ENCODE measurements at regions not wholly inside any gene's neighbourhood (a gene's known extent, or its start where the extent isn't known, plus 50 kb on each side); places are given as distances from the start of the nearest gene placed in this dataset.

GRCh38 chr18:73446502-73446901 lies 578.7 kb upstream of the NETO1 start:
- no peak for DNase-seq

GRCh38 chr18:73431620-73432019 lies 563.8 kb upstream of the NETO1 start:
- WGBS (ENCODE audit: insufficient coverage, low lambda C conversion rate) = no CpG with 5 or more reads among the region's 1 CpG
- Histone ChIP-seq H3K4me1 (ENCODE audit: control insufficient read depth, insufficient read depth, low read length) (no peaks in the 10 kb centered on the region), H3K27me3 (ENCODE audit: control insufficient read depth, insufficient read depth, low read length) (no peaks in the 10 kb centered on the region)

More at GRCh38 chr18:73446502-73446901, 578.7 kb upstream of the NETO1 start:
- Histone ChIP-seq H3K36me3 (ENCODE audit: control insufficient read depth, insufficient read depth, low read length) (no peaks in the 10 kb centered on the region), H3K9me3 (ENCODE audit: control insufficient read depth, low read depth, low read length) (no peaks in the 10 kb centered on the region), H3K27ac (ENCODE audit: low read length) (no peak overlapping the region), H3K4me3 (ENCODE audit: low read length) (no peak overlapping the region), H3K4me1 (ENCODE audit: control insufficient read depth, insufficient read depth, low read length) (no peaks in the 10 kb centered on the region), H3K27me3 (ENCODE audit: control insufficient read depth, insufficient read depth, low read length) (no peaks in the 10 kb centered on the region)
- no CpG with 5 or more reads among the region's 4 CpGs for WGBS (ENCODE audit: insufficient coverage, low lambda C conversion rate)

GRCh38 chr18:73421010-73421409 lies 553.2 kb upstream of the NETO1 start:
- DNase-seq = no peak
- Histone ChIP-seq H3K36me3 (ENCODE audit: control insufficient read depth, insufficient read depth, low read length) (no peaks in the 10 kb centered on the region), H3K9me3 (ENCODE audit: control insufficient read depth, low read depth, low read length) (no peaks in the 10 kb centered on the region), H3K27me3 (ENCODE audit: control insufficient read depth, insufficient read depth, low read length) (no peaks in the 10 kb centered on the region), H3K4me3 (ENCODE audit: low read length) (no peak overlapping the region), H3K4me1 (ENCODE audit: control insufficient read depth, insufficient read depth, low read length) (no peaks in the 10 kb centered on the region), H3K27ac (ENCODE audit: low read length) (no peak overlapping the region)

More at GRCh38 chr18:73431620-73432019, 563.8 kb upstream of the NETO1 start:
- Histone ChIP-seq H3K27ac (ENCODE audit: low read length) (no peak overlapping the region), H3K36me3 (ENCODE audit: control insufficient read depth, insufficient read depth, low read length) (no peaks in the 10 kb centered on the region), H3K9me3 (ENCODE audit: control insufficient read depth, low read depth, low read length) (no peaks in the 10 kb centered on the region), H3K4me3 (ENCODE audit: low read length) (no peak overlapping the region)
- DNase-seq = no peak

- no peak for DNase-seq
- Histone ChIP-seq H3K36me3 (ENCODE audit: control insufficient read depth, insufficient read depth, low read length) (no peaks in the 10 kb centered on the region), H3K27ac (ENCODE audit: low read length) (no peak overlapping the region), H3K4me3 (ENCODE audit: low read length) (no peak overlapping the region), H3K9me3 (ENCODE audit: control insufficient read depth, low read depth, low read length) (no peaks in the 10 kb centered on the region), H3K27me3 (ENCODE audit: control insufficient read depth, insufficient read depth, low read length) (no peaks in the 10 kb centered on the region), H3K4me1 (ENCODE audit: control insufficient read depth, insufficient read depth, low read length) (no peaks in the 10 kb centered on the region)
- 79% methylated on average over 4 of the region's 4 CpGs for WGBS (ENCODE audit: insufficient coverage, low lambda C conversion rate)
Observed at GRCh38 chr18:73419531-73419930, 551.7 kb upstream of the NETO1 start.

- no peak for DNase-seq
- Histone ChIP-seq H3K27ac (ENCODE audit: low read length) (no peak overlapping the region), H3K9me3 (ENCODE audit: control insufficient read depth, low read depth, low read length) (no peaks in the 10 kb centered on the region), H3K36me3 (ENCODE audit: control insufficient read depth, insufficient read depth, low read length) (no peaks in the 10 kb centered on the region), H3K4me3 (ENCODE audit: low read length) (no peak overlapping the region), H3K4me1 (ENCODE audit: control insufficient read depth, insufficient read depth, low read length) (no peaks in the 10 kb centered on the region), H3K27me3 (ENCODE audit: control insufficient read depth, insufficient read depth, low read length) (no peaks in the 10 kb centered on the region)
- 81% methylated on average over 2 of the region's 4 CpGs for WGBS (ENCODE audit: insufficient coverage, low lambda C conversion rate)
Observed at GRCh38 chr18:73414598-73414997, 546.8 kb upstream of the NETO1 start.

GRCh38 chr18:73414069-73414468 lies 546.3 kb upstream of the NETO1 start:
- Histone ChIP-seq H3K27me3 (ENCODE audit: control insufficient read depth, insufficient read depth, low read length) (no peaks in the 10 kb centered on the region), H3K36me3 (ENCODE audit: control insufficient read depth, insufficient read depth, low read length) (no peaks in the 10 kb centered on the region), H3K4me1 (ENCODE audit: control insufficient read depth, insufficient read depth, low read length) (no peaks in the 10 kb centered on the region), H3K9me3 (ENCODE audit: control insufficient read depth, low read depth, low read length) (no peaks in the 10 kb centered on the region), H3K27ac (ENCODE audit: low read length) (no peak overlapping the region), H3K4me3 (ENCODE audit: low read length) (no peak overlapping the region)
- DNase-seq = no peak
- 100% methylated on average over 1 of the region's 1 CpG for WGBS (ENCODE audit: insufficient coverage, low lambda C conversion rate)

- 73% methylated on average over 3 of the region's 4 CpGs for WGBS (ENCODE audit: insufficient coverage, low lambda C conversion rate)
- Histone ChIP-seq H3K4me3 (ENCODE audit: low read length) (no peak overlapping the region), H3K4me1 (ENCODE audit: control insufficient read depth, insufficient read depth, low read length) (no peaks in the 10 kb centered on the region), H3K9me3 (ENCODE audit: control insufficient read depth, low read depth, low read length) (no peaks in the 10 kb centered on the region), H3K27me3 (ENCODE audit: control insufficient read depth, insufficient read depth, low read length) (no peaks in the 10 kb centered on the region), H3K36me3 (ENCODE audit: control insufficient read depth, insufficient read depth, low read length) (no peaks in the 10 kb centered on the region), H3K27ac (ENCODE audit: low read length) (no peak overlapping the region)
- no peak for DNase-seq
Observed at GRCh38 chr18:73409242-73409641, 541.5 kb upstream of the NETO1 start.

- Histone ChIP-seq H3K36me3 (ENCODE audit: control insufficient read depth, insufficient read depth, low read length) (no peaks in the 10 kb centered on the region), H3K27me3 (ENCODE audit: control insufficient read depth, insufficient read depth, low read length) (no peaks in the 10 kb centered on the region), H3K9me3 (ENCODE audit: control insufficient read depth, low read depth, low read length) (no peaks in the 10 kb centered on the region), H3K27ac (ENCODE audit: low read length) (no peak overlapping the region), H3K4me3 (ENCODE audit: low read length) (no peak overlapping the region), H3K4me1 (ENCODE audit: control insufficient read depth, insufficient read depth, low read length) (no peaks in the 10 kb centered on the region)
- no peak for DNase-seq
- 72% methylated on average over 2 of the region's 5 CpGs for WGBS (ENCODE audit: insufficient coverage, low lambda C conversion rate)
Observed at GRCh38 chr18:73408469-73408868, 540.7 kb upstream of the NETO1 start.

- Histone ChIP-seq H3K27ac (ENCODE audit: low read length) (no peak overlapping the region), H3K4me1 (ENCODE audit: control insufficient read depth, insufficient read depth, low read length) (no peaks in the 10 kb centered on the region), H3K9me3 (ENCODE audit: control insufficient read depth, low read depth, low read length) (no peaks in the 10 kb centered on the region), H3K36me3 (ENCODE audit: control insufficient read depth, insufficient read depth, low read length) (no peaks in the 10 kb centered on the region), H3K4me3 (ENCODE audit: low read length) (no peak overlapping the region), H3K27me3 (ENCODE audit: control insufficient read depth, insufficient read depth, low read length) (no peaks in the 10 kb centered on the region)
- DNase-seq = no peak
- WGBS (ENCODE audit: insufficient coverage, low lambda C conversion rate) = no CpG with 5 or more reads among the region's 1 CpG
Observed at GRCh38 chr18:73407506-73407905, 539.7 kb upstream of the NETO1 start.

GRCh38 chr18:73384246-73384645 lies 516.5 kb upstream of the NETO1 start:
- 90% methylated on average over 3 of the region's 4 CpGs for WGBS (ENCODE audit: insufficient coverage, low lambda C conversion rate)
- H3K4me3 ChIP-seq (ENCODE audit: low read length) = no peak overlapping the region
- no peak for DNase-seq
- H3K36me3 ChIP-seq (ENCODE audit: control insufficient read depth, insufficient read depth, low read length) = no peaks in the 10 kb centered on the region
- H3K9me3 ChIP-seq (ENCODE audit: control insufficient read depth, low read depth, low read length) = no peaks in the 10 kb centered on the region
- H3K4me1 ChIP-seq (ENCODE audit: control insufficient read depth, insufficient read depth, low read length) = no peaks in the 10 kb centered on the region
- no peaks in the 10 kb centered on the region for H3K27me3 ChIP-seq (ENCODE audit: control insufficient read depth, insufficient read depth, low read length)
- no peak overlapping the region for H3K27ac ChIP-seq (ENCODE audit: low read length)

GRCh38 chr18:73381699-73382036 lies 513.9 kb upstream of the NETO1 start:
- Histone ChIP-seq H3K27me3 (ENCODE audit: control insufficient read depth, insufficient read depth, low read length) (no peaks in the 10 kb centered on the region), H3K4me1 (ENCODE audit: control insufficient read depth, insufficient read depth, low read length) (no peaks in the 10 kb centered on the region), H3K4me3 (ENCODE audit: low read length) (no peak overlapping the region), H3K9me3 (ENCODE audit: control insufficient read depth, low read depth, low read length) (no peaks in the 10 kb centered on the region), H3K27ac (ENCODE audit: low read length) (no peak overlapping the region), H3K36me3 (ENCODE audit: control insufficient read depth, insufficient read depth, low read length) (no peaks in the 10 kb centered on the region)
- DNase-seq = no peak

All from large intestine (tissue), 3 donors.